GM12878 (cell line): ENCODE measurements at regions not wholly inside any gene's neighbourhood (a gene's known extent, or its start where the extent isn't known, plus 50 kb on each side); places are given as distances from the start of the nearest gene placed in this dataset.

Experiments
- ATAC-seq: fragments of 200-7000 bp; cut with Tn5 transposase; 3 replicates; pipeline ENCODE4 v1.9.1; 2020; ENCODE audit warnings: mild to moderate bottlenecking, moderate library complexity
- BruUV-seq: library from RNA; stranded (reverse); fragments of 400-500 nt; replicated peaks from 2 replicates; lab custom pipeline; 2021; lab: Mats Ljungman, UMichigan
- CTCF ChIA-PET: fragments of 300-600 bp; sonication (Branson Sonifier 250); formaldehyde crosslinking; extraction: SDS; loops from one replicate; lab custom pipeline; 2021; ENCODE audit warnings: inconsistent platforms; lab: Yijun Ruan, JAX
- POLR2A ChIA-PET: fragments of 350-600 bp; formaldehyde crosslinking; extraction: SDS; loops from one replicate; lab custom pipeline; 2021; ENCODE audit warnings: inconsistent platforms; lab: Charles Lee
- RAD21 ChIA-PET: fragments of 300-600 bp; sonication (Branson Sonifier 250); formaldehyde crosslinking; loops from one replicate; lab custom pipeline; 2023; ENCODE audit warnings: antibody characterized with exemption; ENCODE audit not compliant: unreplicated experiment; lab: Charles Lee
- SMC1A ChIA-PET: fragments of 300-600 bp; sonication (Branson Sonifier 250); formaldehyde crosslinking; loops from one replicate; lab custom pipeline; 2023; ENCODE audit not compliant: unreplicated experiment, uncharacterized antibody; lab: Charles Lee
- DNase-seq: peaks from one replicate; pipeline ENCODE4 v3.0.0-alpha.2; 2011; ENCODE audit warnings: low read depth, low spot score
- FAIRE-seq: peaks from 3 replicates; lab custom pipeline; 2011; peaks lifted over from hg19 to GRCh38; lab: Jason Lieb, UNC
- H2AFZ ChIP-seq: 2 replicates; pipeline ENCODE4 v1.6.0; 2011; ENCODE audit warnings: low read depth, low read length, control low read depth; ENCODE audit not compliant: control insufficient read depth
- H3K27ac ChIP-seq: 2 replicates; pipeline ENCODE4 v1.5.1; 2011; ENCODE audit warnings: control low read depth; ENCODE audit not compliant: control insufficient read depth, insufficient read depth
- H3K27me3 ChIP-seq, 2 experiments: replicated peaks in 1 of 2; 2 replicates each; pipeline versions ENCODE4 v1.6.0 to v1.6.1; 2011; ENCODE audit warnings: low read length in 1 of 2; ENCODE audit not compliant: control insufficient read depth in 2 of 2, insufficient read depth in 2 of 2
- H3K36me3 ChIP-seq, 2 experiments: 2 replicates each; pipeline ENCODE4 v1.5.1; 2011; ENCODE audit warnings: low read length in 1 of 2; ENCODE audit not compliant: control insufficient read depth in 2 of 2, insufficient read depth in 2 of 2
- H3K4me1 ChIP-seq: 2 replicates; pipeline ENCODE4 v1.6.1; 2011; ENCODE audit warnings: mild to moderate bottlenecking, low read length, moderate library complexity, mixed read lengths; ENCODE audit not compliant: control insufficient read depth, insufficient read depth
- H3K4me2 ChIP-seq: 2 replicates; pipeline ENCODE4 v1.6.0; 2011; ENCODE audit warnings: control low read depth; ENCODE audit not compliant: control insufficient read depth, insufficient read depth
- H3K4me3 ChIP-seq: fragments of 200-600 bp; sonication (generic); 2 replicates; pipeline ENCODE4 v1.5.1; 2016
- H3K79me2 ChIP-seq: 2 replicates; pipeline ENCODE4 v1.6.0; 2011; ENCODE audit warnings: low read length; ENCODE audit not compliant: control insufficient read depth, insufficient read depth
- H3K9ac ChIP-seq: 2 replicates; pipeline ENCODE4 v1.8.0; 2011; ENCODE audit warnings: low read length, control low read depth, mixed read lengths; ENCODE audit not compliant: control insufficient read depth, insufficient read depth
- H3K9me3 ChIP-seq: replicated peaks from 3 replicates; pipeline ENCODE4 v1.5.1; 2011; ENCODE audit warnings: mild to moderate bottlenecking, low read length; ENCODE audit not compliant: control insufficient read depth, insufficient read depth
- H4K20me1 ChIP-seq: 2 replicates; pipeline ENCODE4 v1.6.0; 2011; ENCODE audit not compliant: control insufficient read depth, insufficient read depth
- ATF7 ChIP-seq: fragments of 450-650 bp; IDR thresholded peaks from 2 replicates; pipeline ENCODE4 v1.6.1; 2016; ENCODE audit warnings: low read depth, mild to moderate bottlenecking
- BCL3 ChIP-seq: IDR thresholded peaks from 2 replicates; pipeline ENCODE4 v1.6.1; 2011; ENCODE audit warnings: borderline replicate concordance, low read depth, mild to moderate bottlenecking, moderate library complexity, low read length; ENCODE audit not compliant: insufficient read depth, poor library complexity, severe bottlenecking
- CHD4 ChIP-seq: fragments of 200-600 bp; sonication (generic); IDR thresholded peaks from 2 replicates; pipeline ENCODE4 v1.6.1; 2016; ENCODE audit warnings: mild to moderate bottlenecking
- IRF4 ChIP-seq: IDR thresholded peaks from 2 replicates; pipeline ENCODE4 v1.6.1; 2011; ENCODE audit warnings: low read depth, low read length
- MYB ChIP-seq: fragments of 150-350 bp; IDR thresholded peaks from 2 replicates; pipeline ENCODE4 v1.6.1; 2014; ENCODE audit warnings: mild to moderate bottlenecking, low read depth, low read length, borderline replicate concordance
- NFIC ChIP-seq: IDR thresholded peaks from 2 replicates; pipeline ENCODE4 v1.6.1; 2012; ENCODE audit warnings: low read depth, mild to moderate bottlenecking, inconsistent platforms, low read length, moderate library complexity
- WRNIP1 ChIP-seq: IDR thresholded peaks from 2 replicates; pipeline ENCODE4 v1.6.1; 2011; ENCODE audit warnings: low read depth, low read length, improper control_type of control experiment, borderline replicate concordance
- WGBS: methylation state at CpG from one replicate; pipeline ENCODE4 v1.1.6; 2016; ENCODE audit warnings: low lambda C conversion rate; ENCODE audit not compliant: insufficient replicate concordance, insufficient coverage; ENCODE audit errors: missing lambda C conversion rate; 5-methylcytosine and 5-hydroxymethylcytosine counted together
- in situ Hi-C: fragments of 300-500 bp; cut with MboI; formaldehyde crosslinking; loops from 9 replicates; pipeline ENCODE4 v1.14.3; 2018; ENCODE audit warnings: mixed read lengths
- intact Hi-C: fragments of 100-400 bp; cut with micrococcal nuclease; formaldehyde crosslinking; loops from one replicate; pipeline ENCODE4 v1.14.2; 2022; ENCODE audit not compliant: unreplicated experiment
- TF ChIP-seq, protein P1 (sequence below): IDR thresholded peaks from 2 replicates; pipeline ENCODE4 v1.6.1; 2012; ENCODE audit warnings: low read depth, low read length, improper control_type of control experiment
- TF ChIP-seq, protein P2 (sequence below): fragments of 150-350 bp; IDR thresholded peaks from 2 replicates; pipeline ENCODE4 v1.6.1; 2014; ENCODE audit warnings: mild to moderate bottlenecking, low read depth, low read length

DNA sequence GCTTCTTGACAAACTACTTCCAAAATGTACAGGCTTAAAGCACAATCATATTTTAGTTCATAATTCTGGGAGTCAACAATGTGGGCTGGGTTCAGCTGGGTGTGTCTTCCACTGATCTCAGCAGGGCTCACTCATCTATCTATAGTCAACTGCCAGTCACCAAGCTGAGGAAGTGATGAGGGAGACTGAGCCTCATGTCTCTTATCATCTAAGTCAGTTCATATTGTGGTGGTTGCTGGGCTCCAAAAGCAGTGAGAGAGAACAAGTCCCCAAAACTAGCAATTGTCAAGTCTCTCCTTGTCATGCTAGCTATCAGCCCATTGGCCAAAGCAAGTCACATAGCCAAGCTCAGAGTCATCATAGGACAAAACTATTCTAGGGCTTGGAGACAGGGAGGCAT lies 465.9 kb upstream of the ARID1B start (continued):
- TF ChIP-seq, protein P1, sequence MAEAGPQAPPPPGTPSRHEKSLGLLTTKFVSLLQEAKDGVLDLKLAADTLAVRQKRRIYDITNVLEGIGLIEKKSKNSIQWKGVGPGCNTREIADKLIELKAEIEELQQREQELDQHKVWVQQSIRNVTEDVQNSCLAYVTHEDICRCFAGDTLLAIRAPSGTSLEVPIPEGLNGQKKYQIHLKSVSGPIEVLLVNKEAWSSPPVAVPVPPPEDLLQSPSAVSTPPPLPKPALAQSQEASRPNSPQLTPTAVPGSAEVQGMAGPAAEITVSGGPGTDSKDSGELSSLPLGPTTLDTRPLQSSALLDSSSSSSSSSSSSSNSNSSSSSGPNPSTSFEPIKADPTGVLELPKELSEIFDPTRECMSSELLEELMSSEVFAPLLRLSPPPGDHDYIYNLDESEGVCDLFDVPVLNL: no peak
- TF ChIP-seq, protein P2, sequence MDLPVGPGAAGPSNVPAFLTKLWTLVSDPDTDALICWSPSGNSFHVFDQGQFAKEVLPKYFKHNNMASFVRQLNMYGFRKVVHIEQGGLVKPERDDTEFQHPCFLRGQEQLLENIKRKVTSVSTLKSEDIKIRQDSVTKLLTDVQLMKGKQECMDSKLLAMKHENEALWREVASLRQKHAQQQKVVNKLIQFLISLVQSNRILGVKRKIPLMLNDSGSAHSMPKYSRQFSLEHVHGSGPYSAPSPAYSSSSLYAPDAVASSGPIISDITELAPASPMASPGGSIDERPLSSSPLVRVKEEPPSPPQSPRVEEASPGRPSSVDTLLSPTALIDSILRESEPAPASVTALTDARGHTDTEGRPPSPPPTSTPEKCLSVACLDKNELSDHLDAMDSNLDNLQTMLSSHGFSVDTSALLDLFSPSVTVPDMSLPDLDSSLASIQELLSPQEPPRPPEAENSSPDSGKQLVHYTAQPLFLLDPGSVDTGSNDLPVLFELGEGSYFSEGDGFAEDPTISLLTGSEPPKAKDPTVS: no peak
- TF ChIP-seq BCL3 (no peak), NFIC (no peak), WRNIP1 (no peak), ATF7 (no peak)
- TF ChIP-seq, all 136 proteins: peak for 0

- ChIA-PET RAD21 (no interaction called here), SMC1A (no interaction called here)
These were observed 466.5 kb upstream of the ARID1B start for GRCh38 chr6:156310701-156311100.

More at GRCh38 chr6:156310701-156311100, 466.5 kb upstream of the ARID1B start:
- 27% methylated on average over 6 of the region's 6 CpGs for WGBS
- Histone ChIP-seq H2AFZ (no peak overlapping the region), H3K4me3 (no peak overlapping the region), H3K4me1 (no peaks in the 10 kb centered on the region), H3K36me3 (no peaks in the 10 kb centered on the region), H3K4me2 (no peak overlapping the region), H4K20me1 (no peaks in the 10 kb centered on the region), H3K79me2 (no peaks in the 10 kb centered on the region), H3K27me3 (no peaks in the 10 kb centered on the region; a peak in 1 of 4 replicates), H3K9me3 (no peaks in the 10 kb centered on the region), H3K27ac (no peak overlapping the region), H3K9ac (no peak overlapping the region)
- intact Hi-C loops (no loop called here), in situ Hi-C loops (no loop called here)
- POLR2A ChIA-PET: no interaction called here
- FAIRE-seq (no peak), DNase-seq (no peak), ATAC-seq (no peak)
- TF ChIP-seq IRF4 (no peak), CHD4 (no peak), MYB (no peak)
- CTCF ChIA-PET: no interaction called here
- BruUV-seq: no TSS peak
